AG09309 (cell line): ENCODE measurements at regions not wholly inside any gene's neighbourhood (a gene's known extent, or its start where the extent isn't known, plus 50 kb on each side); places are given as distances from the start of the nearest gene placed in this dataset.

Experiments
- DNase-seq: peaks from one replicate; pipeline ENCODE4 v3.0.0-alpha.2; 2010; ENCODE audit warnings: low read depth
- H3K4me3 ChIP-seq: 2 replicates; pipeline ENCODE4 v1.5.1; 2011; ENCODE audit warnings: mild to moderate bottlenecking, low read depth, low read length, moderate library complexity; ENCODE audit not compliant: control insufficient read depth
- CTCF ChIP-seq: IDR thresholded peaks from 2 replicates; pipeline ENCODE4 v1.5.1; 2011; ENCODE audit warnings: mild to moderate bottlenecking, low read depth, low read length, inconsistent platforms; ENCODE audit not compliant: insufficient read depth, control insufficient read depth; ENCODE audit errors: missing control alignments

- TF ChIP-seq CTCF = no peak
- no peak for DNase-seq
- no peak overlapping the region for H3K4me3 ChIP-seq
These were observed 378.5 kb downstream of the FGF9 start for GRCh38 chr13:22049384-22049783.

- no peak for TF ChIP-seq CTCF
These were observed 380.2 kb downstream of the FGF9 start for GRCh38 chr13:22050951-22051563.

GRCh38 chr13:22053053-22053452 lies 382.2 kb downstream of the FGF9 start:
- DNase-seq = no peak
- no peak overlapping the region for H3K4me3 ChIP-seq
- TF ChIP-seq CTCF = no peak

More at GRCh38 chr13:22050951-22051563, 380.2 kb downstream of the FGF9 start:
- DNase-seq = no peak
- H3K4me3 ChIP-seq = no peak overlapping the region

GRCh38 chr13:22055259-22055658 lies 384.4 kb downstream of the FGF9 start:
- H3K4me3 ChIP-seq = no peak overlapping the region
- TF ChIP-seq CTCF = no peak
- no peak for DNase-seq

- H3K4me3 ChIP-seq = no peak overlapping the region
- no peak for TF ChIP-seq CTCF
- DNase-seq = no peak
These were observed 389.3 kb downstream of the FGF9 start for GRCh38 chr13:22060187-22060586.

GRCh38 chr13:22061371-22061805 lies 390.5 kb downstream of the FGF9 start:
- DNase-seq = no peak
- no peak overlapping the region for H3K4me3 ChIP-seq
- TF ChIP-seq CTCF = no peak
